ENCODE measurements at regions not wholly inside any gene's neighbourhood (a gene's known extent, or its start where the extent isn't known, plus 50 kb on each side); places are given as distances from the start of the nearest gene placed in this dataset.

DNA sequence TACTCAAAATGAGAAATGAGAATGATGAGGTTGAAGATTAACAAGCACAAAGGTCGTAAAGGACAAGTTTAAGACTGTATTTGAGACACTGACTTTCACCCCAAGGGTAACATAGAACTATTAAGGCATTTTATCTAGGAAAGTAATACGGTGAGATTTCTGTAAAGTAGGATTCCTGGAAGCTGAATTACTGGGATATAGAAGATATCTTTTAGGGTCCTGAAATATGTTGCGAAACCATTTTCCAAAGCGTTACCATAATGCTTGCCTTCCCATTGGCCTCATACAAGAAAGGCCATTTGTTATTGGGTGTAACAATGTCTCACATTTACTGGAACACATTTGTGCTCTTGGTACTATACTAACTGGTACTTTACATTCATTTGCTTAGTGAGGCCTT lies 1185.9 kb upstream of the TENM4 start:
- no peak for DNase-seq

DNA sequence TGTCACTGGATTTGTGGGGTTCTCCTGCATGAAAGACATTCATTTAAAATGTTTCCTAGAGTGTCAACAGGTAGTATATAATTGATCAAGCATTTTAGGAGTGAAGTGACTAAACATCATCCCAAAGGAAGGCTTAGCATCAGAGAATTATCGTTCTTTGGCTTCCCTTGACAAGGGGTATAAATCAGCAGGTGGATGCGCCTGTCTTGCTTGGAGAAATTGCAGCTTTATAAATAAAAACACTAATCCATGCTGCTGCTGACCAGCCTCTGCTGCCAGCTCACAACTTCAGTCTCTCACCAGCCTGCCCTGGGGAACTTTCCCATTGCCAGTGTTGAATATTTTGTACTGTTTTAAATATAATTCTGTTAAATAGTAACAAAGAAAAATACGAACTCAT lies 1184.7 kb upstream of the TENM4 start:
- no peak for DNase-seq

DNA sequence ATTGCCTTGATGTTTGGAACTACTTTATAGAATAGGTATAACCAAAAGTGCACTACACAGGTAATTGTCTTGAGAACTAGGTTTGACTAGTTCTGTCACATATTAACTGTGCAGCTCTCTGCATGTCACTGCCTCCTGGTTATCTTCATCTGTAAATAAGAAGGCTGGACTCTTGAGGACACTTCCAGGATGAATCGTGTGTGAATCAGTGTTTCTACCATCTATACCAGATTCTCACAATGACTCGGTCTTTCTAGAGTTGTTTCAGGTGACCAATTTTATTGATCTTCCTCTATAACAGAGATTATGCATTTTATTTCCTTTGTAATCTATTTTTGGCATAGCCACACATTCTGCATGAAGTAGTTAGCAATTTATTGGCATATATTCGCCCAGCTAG lies 1181.0 kb upstream of the TENM4 start:
- DNase-seq = no peak

DNA sequence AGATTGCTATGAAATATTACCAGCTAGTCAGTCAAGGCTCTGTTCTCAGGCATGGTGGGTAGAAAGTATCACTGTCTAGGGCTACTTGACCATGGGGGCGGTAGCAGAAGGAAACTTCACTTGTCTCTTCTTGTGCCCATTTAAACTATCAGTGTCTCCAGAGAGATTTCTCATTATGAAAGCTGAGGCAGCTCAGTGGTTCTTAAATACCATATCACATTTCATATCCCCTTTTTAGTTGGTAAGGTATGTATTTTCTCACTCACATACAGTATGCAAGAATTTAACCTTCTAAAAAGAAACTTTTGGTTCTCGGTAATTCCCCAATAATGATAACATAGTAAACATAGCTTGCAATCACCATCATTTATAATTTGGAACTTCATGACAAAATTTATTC lies 1180.0 kb upstream of the TENM4 start:
- no peak for DNase-seq

DNA sequence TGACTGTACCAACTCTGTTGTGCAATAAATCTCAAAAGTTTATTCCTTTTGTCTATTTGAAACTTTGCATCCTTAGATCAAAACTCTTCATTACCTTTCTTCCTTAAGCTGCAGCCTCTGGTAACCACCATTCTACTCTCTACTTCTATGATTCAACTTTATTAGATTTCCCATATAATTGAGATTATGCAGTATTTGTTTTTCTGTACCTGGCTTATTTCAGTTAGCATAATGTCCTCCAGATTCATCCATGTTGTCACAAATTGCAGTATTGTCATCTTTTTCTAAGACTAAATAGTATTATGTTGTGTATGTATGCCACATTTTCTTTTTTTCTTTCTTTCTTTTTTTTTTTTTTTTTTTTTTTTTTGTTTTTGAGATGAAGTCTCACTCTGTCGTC lies 1176.3 kb upstream of the TENM4 start:
- no peak for DNase-seq

DNA sequence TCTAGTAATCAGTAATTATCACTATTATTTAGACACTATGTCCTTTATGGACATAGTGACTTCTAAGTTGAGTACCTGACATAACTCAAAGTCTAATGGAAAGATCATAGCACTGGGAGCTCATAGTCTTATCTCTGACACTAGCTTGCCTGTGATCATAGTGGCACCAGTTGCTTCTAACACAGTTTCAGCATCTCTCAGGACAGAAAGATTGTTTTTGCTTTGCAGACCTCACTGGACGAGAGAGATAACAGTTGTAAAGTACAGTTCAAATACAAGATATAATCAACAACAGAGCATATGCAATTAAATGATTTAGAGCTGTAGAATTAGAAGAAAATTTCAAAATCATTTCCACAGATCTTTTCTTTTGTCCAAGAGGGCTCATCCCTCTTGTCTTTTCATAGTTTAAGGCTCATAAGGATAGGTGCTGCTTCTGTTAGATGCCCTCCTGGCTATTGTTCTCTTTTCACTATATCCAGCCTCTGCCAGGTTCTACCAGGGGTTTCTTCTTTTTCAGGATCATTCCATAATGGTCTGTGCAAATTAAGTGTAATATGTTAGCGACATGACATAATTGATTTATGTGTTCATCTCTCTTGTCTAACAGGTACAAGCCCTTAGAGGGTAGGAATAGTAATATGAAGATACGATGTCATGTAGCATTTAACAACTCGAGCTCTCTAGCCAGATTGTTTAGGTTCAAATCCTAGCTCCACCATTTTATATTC lies 1175.4 kb upstream of the TENM4 start:
- no peak for DNase-seq

DNA sequence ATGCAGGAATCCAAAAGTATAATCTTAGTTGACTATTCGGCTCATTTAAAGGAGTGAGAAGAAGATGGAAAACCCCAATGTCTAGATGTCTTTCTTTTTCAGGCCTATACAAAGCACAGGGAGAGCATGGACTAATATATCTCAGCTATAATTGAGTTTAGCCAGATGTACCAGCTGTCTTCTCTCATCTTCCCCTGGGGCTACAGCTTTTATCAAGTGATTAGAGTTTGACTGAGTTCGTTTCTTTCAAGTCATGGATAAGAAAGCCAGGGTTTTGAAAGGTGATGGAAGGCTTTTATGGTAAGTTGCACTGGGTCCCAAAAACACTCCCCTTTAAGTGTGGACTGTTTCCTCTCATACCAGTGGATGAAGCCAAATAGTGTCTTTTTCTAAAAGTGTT lies 1172.8 kb upstream of the TENM4 start:
- DNase-seq = no peak

DNA sequence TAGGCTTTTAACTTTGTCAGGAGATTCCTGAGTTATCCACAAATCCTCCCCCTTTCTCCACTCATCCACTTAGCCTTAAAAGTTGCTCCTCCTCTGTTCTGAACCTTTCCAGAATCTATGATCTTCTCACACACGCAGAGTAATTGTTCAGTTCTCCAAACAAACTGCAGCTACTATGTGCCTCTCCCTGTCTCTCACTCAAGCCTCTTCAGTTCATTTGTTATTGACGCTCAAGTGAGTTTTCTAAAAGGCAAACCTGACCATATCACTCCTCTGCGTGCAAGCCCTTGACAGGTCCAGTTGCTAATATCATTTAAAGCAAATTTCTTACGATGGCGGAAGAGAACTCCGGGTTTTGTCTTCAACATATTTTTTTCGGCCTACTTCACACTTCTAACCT lies 1169.7 kb upstream of the TENM4 start:
- DNase-seq = no peak

DNA sequence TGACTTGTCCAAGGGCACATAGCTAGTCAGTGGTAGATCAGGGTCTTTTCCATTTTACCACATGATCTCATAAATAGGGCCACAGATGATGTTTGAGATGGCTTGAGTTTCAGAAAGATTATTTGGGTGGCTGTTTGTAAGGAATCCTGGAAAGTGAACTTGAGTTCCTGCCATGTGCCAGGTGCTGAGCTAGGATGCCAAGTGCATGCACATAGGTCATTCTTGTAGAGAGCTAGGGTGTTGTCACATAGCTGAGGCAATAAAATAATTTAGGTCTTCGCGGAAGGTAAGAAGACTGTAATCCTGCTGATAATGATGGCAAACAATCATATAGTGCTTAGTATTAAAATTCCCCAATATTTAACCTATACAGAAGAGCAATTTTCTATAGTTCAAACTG lies 1162.6 kb upstream of the TENM4 start:
- no peak for DNase-seq

DNA sequence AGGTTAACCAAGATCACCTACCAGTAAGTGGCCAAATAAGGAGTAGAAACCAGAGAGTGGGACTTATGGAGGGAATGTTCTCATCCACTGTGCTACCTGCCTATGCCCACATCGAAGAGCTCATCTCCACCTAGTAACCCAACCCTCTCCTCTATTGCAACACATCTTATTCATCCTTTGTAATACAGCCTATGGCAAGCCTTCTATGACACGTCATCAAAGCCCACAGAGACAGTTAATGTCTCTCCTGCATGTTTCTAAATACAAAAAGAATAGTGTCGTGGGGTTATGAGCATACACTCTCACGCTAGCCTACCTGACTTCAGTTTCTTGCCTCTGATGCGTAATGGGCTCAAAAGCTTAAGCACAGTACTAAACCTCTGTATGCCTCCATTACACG lies 1158.1 kb upstream of the TENM4 start:
- no peak for DNase-seq

DNA sequence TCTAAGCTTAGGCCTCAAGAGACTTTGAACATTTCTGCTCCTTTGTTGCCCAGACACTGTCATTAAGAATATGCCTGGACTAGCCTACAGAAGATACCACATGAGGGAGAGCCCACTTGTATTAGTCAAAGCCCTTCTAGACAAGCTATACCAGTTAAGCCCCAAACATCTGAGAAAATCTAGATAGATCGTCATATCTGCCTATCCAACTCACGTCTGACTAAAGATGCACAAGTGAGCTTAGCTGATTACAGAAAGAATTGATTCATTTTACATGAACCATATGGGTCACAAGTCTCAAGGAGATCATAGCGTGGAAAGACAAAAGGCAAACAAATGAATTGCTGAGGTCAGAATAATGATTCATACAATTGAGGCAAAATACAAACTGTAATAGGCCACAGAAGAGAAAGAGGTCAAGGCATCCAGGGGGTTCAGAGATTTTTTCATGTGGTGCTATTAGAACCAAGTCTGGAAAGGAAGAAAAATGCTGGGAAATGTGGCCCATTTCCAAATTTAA lies 1155.5 kb upstream of the TENM4 start:
- DNase-seq = no peak

DNA sequence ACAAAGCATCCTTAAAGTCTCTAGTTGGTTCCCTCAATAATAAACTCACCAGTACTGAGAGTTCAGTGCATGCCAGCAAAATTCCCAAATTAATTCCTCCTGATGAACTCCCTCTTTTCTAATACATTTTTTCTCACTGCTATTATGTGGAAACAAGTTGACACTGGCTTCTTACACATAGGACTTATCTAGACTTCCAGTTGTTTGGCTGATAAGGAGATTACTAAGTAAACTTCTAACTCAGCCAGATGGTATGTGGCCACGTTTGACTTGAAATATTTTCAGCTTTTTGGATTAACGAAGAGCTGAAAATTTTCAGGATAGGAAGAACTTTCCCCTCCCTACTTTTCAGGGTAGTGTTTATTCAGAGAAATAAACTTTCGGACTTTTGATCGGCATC lies 1154.2 kb upstream of the TENM4 start:
- DNase-seq = no peak

DNA sequence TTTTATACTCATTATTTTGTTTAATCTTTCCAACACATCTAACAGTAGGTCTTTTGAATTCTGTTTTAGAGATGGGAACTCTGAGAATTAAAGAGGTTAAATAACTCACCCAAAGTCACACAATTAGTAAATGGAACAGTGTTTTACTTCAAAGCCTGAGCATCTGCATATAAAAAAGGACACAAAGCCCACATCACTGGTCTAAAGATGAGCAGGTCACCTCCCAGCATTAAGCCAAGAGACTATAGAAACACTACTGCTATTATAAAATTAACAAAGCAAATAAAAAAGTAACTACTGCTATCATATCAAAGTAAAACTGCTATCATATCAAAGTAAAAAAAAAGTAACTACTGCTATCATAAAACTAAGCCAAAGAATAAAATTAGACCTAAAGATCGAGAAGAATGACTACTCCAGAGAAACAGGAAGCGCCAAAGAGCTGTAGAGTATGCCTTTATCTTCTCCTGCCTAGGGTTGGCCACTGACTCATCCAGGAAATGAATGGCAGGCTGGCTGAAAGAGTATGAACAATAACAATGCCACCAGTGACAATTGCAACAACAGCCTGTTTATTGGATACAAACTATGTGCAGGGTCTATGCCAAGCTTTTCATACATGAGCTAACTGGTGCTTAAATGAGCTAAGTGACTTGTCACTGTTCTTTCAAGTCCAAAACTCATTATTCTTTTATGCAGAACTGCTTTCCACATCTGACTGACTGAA lies 1153.0 kb upstream of the TENM4 start:
- no peak for DNase-seq

DNA sequence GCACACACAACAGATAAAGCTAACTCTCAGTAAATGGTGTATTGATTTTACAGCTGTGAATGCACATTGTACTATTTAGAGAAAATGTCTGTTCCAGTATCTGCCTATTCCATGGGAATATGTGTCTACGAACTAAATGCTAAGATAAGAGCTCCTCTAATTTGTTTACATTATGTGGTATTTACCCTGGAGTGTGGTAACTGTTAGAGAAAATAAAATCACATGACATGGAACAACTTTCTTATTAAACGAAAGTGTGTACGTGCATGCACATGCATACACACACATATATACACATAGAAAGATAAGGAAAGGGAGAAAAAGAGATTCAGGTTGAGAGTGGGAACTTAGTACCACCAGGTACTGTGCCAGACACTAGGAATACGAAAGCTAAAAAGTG lies 1151.7 kb upstream of the TENM4 start:
- DNase-seq = no peak

DNA sequence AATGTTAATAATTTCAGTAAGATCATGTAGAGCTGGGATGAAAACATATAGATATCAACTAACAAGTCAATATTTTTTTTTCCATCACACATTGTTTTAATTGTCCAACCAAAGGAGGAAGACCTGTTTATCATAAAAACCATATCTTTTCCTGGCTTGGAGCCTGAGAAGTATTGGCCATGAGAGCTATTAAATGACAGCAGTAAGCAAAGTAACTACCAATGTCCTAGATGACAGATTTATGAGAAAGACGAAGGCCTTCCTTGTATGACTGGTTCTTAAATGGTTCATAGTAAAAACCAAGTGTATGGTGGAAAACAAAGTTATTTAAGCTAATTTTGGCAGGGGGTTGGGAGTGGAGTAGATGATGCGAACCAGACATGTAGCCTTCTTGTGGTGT lies 1147.1 kb upstream of the TENM4 start:
- no peak for DNase-seq

DNA sequence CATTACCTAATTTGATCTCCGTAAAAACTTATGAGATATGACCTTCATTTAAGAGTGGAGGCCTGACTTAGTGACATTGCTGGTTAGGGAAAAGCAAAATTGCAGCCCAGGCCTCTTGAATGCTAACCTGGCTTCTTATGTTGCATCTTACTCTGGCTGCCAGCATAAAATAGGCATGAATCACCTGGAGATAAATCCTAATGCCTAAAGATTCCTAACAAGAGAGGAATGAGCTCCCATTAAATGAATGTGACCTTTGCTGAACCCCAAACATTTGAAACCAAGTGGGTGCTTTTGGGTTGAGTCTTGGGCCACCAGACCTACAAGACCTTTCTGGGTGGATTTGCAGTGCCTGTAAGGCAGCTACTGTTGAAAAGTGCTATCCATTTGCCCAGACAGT lies 1145.6 kb upstream of the TENM4 start:
- DNase-seq = no peak

DNA sequence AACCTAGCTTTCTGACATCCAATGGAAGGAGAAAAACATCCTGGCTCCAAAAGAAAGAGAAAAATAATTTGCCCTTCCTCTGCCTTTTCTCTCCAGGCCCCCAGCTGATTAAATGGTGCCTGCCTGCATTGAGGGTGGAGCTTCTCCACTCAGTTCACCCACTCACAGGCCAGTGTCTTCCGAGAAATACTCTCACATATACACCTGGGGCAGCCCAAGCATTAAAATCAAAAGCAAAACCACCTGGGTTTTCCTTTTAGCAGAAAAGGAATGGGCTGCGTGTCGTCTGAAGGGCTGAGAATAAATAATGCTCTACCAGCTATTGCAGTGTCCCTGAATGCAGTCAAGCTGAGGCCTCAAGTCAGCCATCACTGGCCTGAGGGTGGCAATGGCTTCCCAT lies 1143.8 kb upstream of the TENM4 start:
- no peak for DNase-seq

DNA sequence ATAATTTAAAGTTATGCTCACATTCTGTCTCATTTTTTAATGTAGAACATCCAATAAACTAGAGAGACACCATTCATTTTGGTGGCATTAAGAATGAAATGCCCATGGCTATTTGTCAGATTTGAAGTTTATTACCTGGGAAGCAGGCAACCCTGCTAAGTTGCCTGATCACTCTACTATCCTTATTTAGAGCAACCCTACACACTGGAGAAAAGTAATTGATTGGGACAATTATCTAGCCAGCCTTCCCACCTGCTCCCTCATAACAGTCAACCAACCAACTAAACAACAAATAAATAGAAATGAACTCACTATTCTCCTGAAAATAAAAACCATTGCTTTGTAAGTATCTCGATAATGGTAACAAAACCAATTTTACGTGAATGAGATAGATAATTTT lies 1129.0 kb upstream of the TENM4 start:
- DNase-seq = no peak

DNA sequence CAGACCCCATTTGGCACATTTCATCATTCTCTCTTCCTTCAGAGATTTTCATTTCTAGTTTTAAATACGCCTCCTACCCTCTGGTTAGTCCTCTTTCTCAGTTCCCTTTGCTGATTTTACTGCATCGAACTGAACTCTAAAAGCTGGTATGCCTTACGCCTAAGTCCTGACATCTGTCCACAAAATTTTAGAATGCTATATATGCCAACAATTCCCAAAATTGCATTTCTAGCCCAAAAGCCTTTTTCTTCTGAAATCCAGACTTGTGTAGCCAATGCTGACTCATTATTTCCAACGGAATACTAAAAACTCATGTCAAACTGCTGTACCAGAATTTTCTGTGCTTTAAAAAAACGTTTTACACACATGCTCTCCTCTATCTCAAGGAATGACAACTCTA lies 1124.4 kb upstream of the TENM4 start:
- no peak for DNase-seq

DNA sequence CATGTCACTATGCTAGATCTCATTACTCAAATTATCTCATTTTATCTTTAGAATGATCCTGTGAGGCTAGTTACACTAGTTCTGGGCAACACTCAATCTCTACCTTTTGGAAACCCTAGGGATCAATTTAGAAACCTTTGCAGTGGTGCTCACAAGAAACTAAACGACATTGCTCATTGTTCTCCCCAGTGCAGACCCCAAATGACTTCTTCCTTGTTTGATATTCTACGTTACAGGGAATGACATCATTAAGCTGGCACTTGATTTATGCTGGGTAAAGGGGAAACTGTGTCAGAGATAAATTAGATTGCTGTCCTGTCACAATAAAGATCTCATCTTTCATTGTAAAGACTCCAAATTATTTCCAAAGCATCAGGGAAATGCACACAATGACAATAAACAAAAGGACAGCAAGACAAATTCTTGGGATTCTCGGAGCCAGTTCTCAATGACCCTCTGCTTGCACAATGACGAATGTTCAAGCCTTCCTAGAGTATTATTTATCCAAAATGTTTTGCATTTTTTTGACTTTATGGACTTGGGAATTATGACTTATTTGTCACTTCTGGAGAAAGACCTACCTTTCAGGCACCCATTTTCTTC lies 1121.8 kb upstream of the TENM4 start:
- no peak for DNase-seq

DNA sequence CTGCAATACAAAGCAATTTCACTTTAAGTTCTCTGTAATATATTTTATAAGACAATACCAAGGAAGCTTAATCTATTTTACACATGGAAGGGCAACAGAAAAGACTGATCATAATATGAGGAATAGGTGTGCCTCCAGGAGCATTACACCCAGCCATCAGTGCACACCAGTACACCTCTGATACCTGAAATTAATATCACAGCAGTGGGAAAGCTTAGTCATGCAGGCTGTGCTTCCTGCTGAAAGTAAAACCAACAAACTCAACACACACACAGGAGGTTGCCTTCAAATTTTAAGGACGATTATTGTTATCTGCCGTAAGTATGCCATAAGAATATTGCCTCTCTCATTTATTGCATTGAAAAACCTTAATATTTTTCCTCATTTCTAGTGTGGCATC lies 1119.1 kb upstream of the TENM4 start:
- no peak for DNase-seq

DNA sequence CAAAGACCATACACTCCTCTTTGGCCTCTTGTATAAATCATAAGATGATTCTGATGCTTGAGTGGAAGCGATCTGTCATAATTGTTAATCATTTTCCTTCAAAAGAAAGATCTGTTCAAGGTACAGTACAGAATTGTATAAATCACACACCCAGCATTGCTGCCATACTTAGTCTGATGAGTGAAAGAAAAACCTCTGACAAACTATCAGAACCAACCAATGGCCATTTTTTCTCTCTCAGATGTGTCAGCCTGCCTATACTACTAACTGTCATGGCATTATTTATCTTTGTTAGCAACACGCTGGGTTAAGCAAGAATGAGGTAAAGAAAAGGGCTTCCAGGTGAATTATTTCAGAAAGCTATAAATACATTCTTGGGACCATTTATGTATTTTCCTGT lies 1112.7 kb upstream of the TENM4 start:
- DNase-seq = no peak

DNA sequence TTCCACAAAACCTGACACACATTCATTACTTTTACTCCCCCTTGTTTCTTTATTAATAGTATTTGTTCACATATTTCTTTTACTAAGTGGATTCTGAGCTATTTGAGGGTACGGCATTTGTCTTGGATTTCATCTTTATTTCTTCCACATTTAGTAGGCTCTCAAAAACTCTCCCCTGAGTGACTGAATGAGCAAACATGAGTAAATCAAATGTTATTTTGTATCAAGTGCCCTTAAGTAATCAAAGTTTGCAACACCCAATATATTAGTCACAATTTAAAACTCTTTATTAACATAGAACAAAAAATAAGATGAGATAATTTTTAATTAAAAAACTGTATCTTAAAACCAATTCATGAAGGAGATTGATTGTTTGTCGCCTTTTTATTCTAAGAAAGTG lies 1101.9 kb upstream of the TENM4 start:
- DNase-seq = no peak

DNA sequence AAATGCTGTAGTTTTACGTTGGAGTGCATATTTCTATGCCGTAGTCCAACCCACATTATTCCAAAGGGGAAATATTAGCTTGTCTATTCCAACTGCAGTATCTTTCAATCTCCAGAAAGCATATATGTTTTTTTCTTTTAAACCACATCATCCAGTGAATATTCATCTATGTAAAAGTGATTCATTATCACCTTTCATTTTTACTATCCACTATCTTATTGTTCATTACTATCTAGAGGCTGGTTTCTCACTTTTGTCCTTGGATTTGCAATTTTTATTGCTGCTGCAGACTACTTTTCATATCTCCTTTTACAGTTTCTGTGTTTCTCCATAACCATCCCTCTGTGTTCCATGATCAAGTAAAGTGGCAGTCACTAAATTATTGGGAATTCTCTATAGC lies 1097.2 kb upstream of the TENM4 start:
- DNase-seq = no peak
